ENCODE measurements at regions not wholly inside any gene's neighbourhood (a gene's known extent, or its start where the extent isn't known, plus 50 kb on each side); places are given as distances from the start of the nearest gene placed in this dataset.

GRCh38 chr2:228507870-228508269 lies 326.4 kb upstream of the SPHKAP start:
- TF ChIP-seq POLR2A (IDR thresholded peaks at IDR 0.05) (no peak), CTCF (IDR thresholded peaks at IDR 0.05 in 4 of 5, conservative IDR thresholded peaks at IDR 0.05 in 1 of 5) (no peak)
